WTC11 (cell line): ENCODE measurements at regions not wholly inside any gene's neighbourhood (a gene's known extent, or its start where the extent isn't known, plus 50 kb on each side); places are given as distances from the start of the nearest gene placed in this dataset.

ENCODE experiments used
- ATAC-seq: fragments of 200-7000 bp; cut with Tn5 transposase; 2 replicates; pipeline ENCODE4 v1.10.0; 2021; ENCODE audit warnings: mild to moderate bottlenecking, moderate library complexity
- CTCF ChIA-PET: fragments of 300-600 bp; sonication (Branson Sonifier 250); formaldehyde crosslinking; loops from one replicate; lab custom pipeline; 2021; ENCODE audit warnings: antibody characterized with exemption; lab: Charles Lee
- POLR2A ChIA-PET: fragments of 350-600 bp; sonication (Branson Sonifier 250); formaldehyde crosslinking; loops from one replicate; lab custom pipeline; 2021; ENCODE audit warnings: antibody characterized with exemption; lab: Charles Lee
- DNase-seq: peaks from one replicate; pipeline ENCODE4 v3.0.0; 2021; ENCODE audit warnings: low spot score
- H3K27ac Mint-ChIP-seq: 2 replicates; pipeline ENCODE4 v1.8.0; 2021; ENCODE audit warnings: mixed read lengths
- H3K27me3 Mint-ChIP-seq: 2 replicates; pipeline ENCODE4 v1.8.0; 2021; ENCODE audit warnings: low read depth, mild to moderate bottlenecking, moderate library complexity, mixed read lengths
- H3K36me3 Mint-ChIP-seq: 2 replicates; pipeline ENCODE4 v1.8.0; 2021; ENCODE audit warnings: mixed read lengths
- H3K4me1 Mint-ChIP-seq: 2 replicates; pipeline ENCODE4 v1.8.0; 2022; ENCODE audit warnings: mixed read lengths
- H3K4me3 Mint-ChIP-seq: 2 replicates; pipeline ENCODE4 v1.8.0; 2021; ENCODE audit warnings: mild to moderate bottlenecking, moderate library complexity, mixed read lengths
- H3K9me3 Mint-ChIP-seq: 2 replicates; pipeline ENCODE4 v1.8.0; 2021; ENCODE audit warnings: mixed read lengths
- CREB1 ChIP-seq: sonication (generic); formaldehyde crosslinking; IDR thresholded peaks from 2 replicates; pipeline ENCODE4 v1.8.0; 2023; ENCODE audit warnings: mild to moderate bottlenecking, missing genetic modification reagents
- ELF4 ChIP-seq: sonication (generic); formaldehyde crosslinking; IDR thresholded peaks from 2 replicates; pipeline ENCODE4 v1.8.1; 2022; ENCODE audit warnings: low read depth, mild to moderate bottlenecking, moderate library complexity, missing genetic modification reagents
- GABPB1 ChIP-seq: sonication (generic); formaldehyde crosslinking; IDR thresholded peaks from 2 replicates; pipeline ENCODE4 v1.8.1; 2023; ENCODE audit warnings: mild to moderate bottlenecking, missing genetic modification reagents
- GRHL2 ChIP-seq: fragments of 250-450 bp; sonication (Bioruptor Pico); IDR thresholded peaks from 2 replicates; pipeline ENCODE4 v1.8.0; 2022; ENCODE audit warnings: mild to moderate bottlenecking, moderate library complexity; ENCODE audit not compliant: insufficient replicate concordance, severe bottlenecking
- NR1H2 ChIP-seq: sonication (generic); formaldehyde crosslinking; IDR thresholded peaks from 2 replicates; pipeline ENCODE4 v1.9.0; 2021; ENCODE audit warnings: mild to moderate bottlenecking, moderate library complexity, missing genetic modification reagents
- RELA ChIP-seq: sonication (generic); formaldehyde crosslinking; IDR thresholded peaks from 2 replicates; pipeline ENCODE4 v1.8.1; 2022; ENCODE audit warnings: missing genetic modification reagents, mild to moderate bottlenecking, borderline replicate concordance
- SMAD3 ChIP-seq: sonication (generic); formaldehyde crosslinking; IDR thresholded peaks from 2 replicates; pipeline ENCODE4 v1.8.0; 2022; ENCODE audit warnings: missing genetic modification reagents, mild to moderate bottlenecking, borderline replicate concordance
- STAT6 ChIP-seq: sonication (generic); formaldehyde crosslinking; conservative IDR thresholded peaks from 2 replicates; pipeline ENCODE4 v1.8.1; 2023; ENCODE audit warnings: mild to moderate bottlenecking, low read depth, missing genetic modification reagents, moderate library complexity
- USF2 ChIP-seq: sonication (generic); formaldehyde crosslinking; IDR thresholded peaks from 2 replicates; pipeline ENCODE4 v1.8.1; 2023; ENCODE audit warnings: mild to moderate bottlenecking, missing genetic modification reagents, moderate library complexity
- ZBTB21 ChIP-seq: sonication (generic); formaldehyde crosslinking; IDR thresholded peaks from 2 replicates; pipeline ENCODE4 v1.8.1; 2023; ENCODE audit warnings: mild to moderate bottlenecking, missing genetic modification reagents, borderline replicate concordance
- ZNF121 ChIP-seq: sonication (generic); formaldehyde crosslinking; IDR thresholded peaks from 2 replicates; pipeline ENCODE4 v1.8.0; 2023; ENCODE audit warnings: missing genetic modification reagents
- ZNF232 ChIP-seq: sonication (generic); formaldehyde crosslinking; IDR thresholded peaks from 2 replicates; pipeline ENCODE4 v1.8.0; 2022; ENCODE audit warnings: mild to moderate bottlenecking, missing genetic modification reagents
- TF ChIP-seq, protein P1 (sequence below): fragments of 200-600 bp; IDR thresholded peaks from 2 replicates; pipeline ENCODE4 v1.8.0; 2022; ENCODE audit warnings: antibody characterized with exemption
- TF ChIP-seq, protein P2 (sequence below): sonication (generic); formaldehyde crosslinking; IDR thresholded peaks from 2 replicates; pipeline ENCODE4 v1.8.1; 2023; ENCODE audit warnings: mild to moderate bottlenecking, missing genetic modification reagents, borderline replicate concordance
- TF ChIP-seq, protein P3 (sequence below): sonication (generic); formaldehyde crosslinking; IDR thresholded peaks from 2 replicates; pipeline ENCODE4 v1.8.0; 2022; ENCODE audit warnings: mild to moderate bottlenecking, missing genetic modification reagents

DNA sequence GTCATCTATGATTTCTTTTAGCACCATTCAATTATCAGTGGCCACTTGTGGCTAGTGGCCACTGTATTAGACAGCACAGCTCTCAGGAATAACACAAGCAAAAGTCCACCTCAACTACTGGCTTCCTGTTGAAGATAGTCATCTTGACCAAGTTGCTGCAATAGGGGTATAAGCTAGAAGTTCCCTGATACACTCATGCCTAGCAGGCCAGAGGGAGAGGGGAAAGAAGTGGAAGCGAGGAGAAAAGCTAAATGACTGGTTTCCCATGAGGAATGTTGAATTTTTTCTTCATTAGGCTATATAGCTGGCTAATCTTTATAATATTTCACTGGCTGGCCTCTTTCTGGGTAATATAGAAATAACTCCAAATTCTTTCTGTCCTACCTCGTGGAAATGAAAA is 327.5 kb upstream of the MEOX2 start (continued):
- TF ChIP-seq STAT6 (CRISPR knock-in tag): no peak
- no peak for TF ChIP-seq ELF4 (CRISPR knock-in tag)
- TF ChIP-seq, protein P1, sequence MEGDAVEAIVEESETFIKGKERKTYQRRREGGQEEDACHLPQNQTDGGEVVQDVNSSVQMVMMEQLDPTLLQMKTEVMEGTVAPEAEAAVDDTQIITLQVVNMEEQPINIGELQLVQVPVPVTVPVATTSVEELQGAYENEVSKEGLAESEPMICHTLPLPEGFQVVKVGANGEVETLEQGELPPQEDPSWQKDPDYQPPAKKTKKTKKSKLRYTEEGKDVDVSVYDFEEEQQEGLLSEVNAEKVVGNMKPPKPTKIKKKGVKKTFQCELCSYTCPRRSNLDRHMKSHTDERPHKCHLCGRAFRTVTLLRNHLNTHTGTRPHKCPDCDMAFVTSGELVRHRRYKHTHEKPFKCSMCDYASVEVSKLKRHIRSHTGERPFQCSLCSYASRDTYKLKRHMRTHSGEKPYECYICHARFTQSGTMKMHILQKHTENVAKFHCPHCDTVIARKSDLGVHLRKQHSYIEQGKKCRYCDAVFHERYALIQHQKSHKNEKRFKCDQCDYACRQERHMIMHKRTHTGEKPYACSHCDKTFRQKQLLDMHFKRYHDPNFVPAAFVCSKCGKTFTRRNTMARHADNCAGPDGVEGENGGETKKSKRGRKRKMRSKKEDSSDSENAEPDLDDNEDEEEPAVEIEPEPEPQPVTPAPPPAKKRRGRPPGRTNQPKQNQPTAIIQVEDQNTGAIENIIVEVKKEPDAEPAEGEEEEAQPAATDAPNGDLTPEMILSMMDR: no peak

DNA sequence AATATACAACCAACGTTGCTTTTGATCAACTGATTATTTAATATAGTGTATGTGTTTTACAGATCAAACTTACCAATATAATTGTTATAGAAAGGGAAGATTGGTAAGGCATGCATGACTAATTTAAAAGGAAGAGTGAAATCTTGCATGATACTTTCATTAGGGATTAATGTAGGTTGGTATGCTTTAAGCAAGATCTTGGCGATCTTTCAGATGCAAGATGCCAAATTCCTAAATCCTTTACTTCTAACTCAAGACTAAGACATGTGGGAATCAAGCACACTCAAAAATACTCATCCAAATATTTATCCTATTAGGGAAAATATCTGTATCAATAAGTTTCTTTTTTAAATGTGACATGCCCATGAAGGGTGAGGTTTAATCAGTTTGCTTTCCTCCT is 321.4 kb upstream of the MEOX2 start:
- H3K4me3 Mint-ChIP-seq: no peak overlapping the region
- H3K36me3 Mint-ChIP-seq: no peaks in the 10 kb centered on the region
- CTCF ChIA-PET: no interaction called here
- no peaks in the 10 kb centered on the region for H3K4me1 Mint-ChIP-seq
- H3K27ac Mint-ChIP-seq: no peak overlapping the region
- TF ChIP-seq GRHL2 (no peak), USF2 (CRISPR knock-in tag) (no peak), GABPB1 (CRISPR knock-in tag) (no peak), ZNF232 (no peak), ZNF121 (CRISPR knock-in tag) (no peak), SMAD3 (CRISPR knock-in tag) (no peak), RELA (CRISPR knock-in tag) (no peak), NR1H2 (CRISPR knock-in tag) (no peak), CREB1 (CRISPR knock-in tag) (no peak), ZBTB21 (CRISPR knock-in tag) (no peak), STAT6 (CRISPR knock-in tag) (no peak)
- TF ChIP-seq, protein P2, sequence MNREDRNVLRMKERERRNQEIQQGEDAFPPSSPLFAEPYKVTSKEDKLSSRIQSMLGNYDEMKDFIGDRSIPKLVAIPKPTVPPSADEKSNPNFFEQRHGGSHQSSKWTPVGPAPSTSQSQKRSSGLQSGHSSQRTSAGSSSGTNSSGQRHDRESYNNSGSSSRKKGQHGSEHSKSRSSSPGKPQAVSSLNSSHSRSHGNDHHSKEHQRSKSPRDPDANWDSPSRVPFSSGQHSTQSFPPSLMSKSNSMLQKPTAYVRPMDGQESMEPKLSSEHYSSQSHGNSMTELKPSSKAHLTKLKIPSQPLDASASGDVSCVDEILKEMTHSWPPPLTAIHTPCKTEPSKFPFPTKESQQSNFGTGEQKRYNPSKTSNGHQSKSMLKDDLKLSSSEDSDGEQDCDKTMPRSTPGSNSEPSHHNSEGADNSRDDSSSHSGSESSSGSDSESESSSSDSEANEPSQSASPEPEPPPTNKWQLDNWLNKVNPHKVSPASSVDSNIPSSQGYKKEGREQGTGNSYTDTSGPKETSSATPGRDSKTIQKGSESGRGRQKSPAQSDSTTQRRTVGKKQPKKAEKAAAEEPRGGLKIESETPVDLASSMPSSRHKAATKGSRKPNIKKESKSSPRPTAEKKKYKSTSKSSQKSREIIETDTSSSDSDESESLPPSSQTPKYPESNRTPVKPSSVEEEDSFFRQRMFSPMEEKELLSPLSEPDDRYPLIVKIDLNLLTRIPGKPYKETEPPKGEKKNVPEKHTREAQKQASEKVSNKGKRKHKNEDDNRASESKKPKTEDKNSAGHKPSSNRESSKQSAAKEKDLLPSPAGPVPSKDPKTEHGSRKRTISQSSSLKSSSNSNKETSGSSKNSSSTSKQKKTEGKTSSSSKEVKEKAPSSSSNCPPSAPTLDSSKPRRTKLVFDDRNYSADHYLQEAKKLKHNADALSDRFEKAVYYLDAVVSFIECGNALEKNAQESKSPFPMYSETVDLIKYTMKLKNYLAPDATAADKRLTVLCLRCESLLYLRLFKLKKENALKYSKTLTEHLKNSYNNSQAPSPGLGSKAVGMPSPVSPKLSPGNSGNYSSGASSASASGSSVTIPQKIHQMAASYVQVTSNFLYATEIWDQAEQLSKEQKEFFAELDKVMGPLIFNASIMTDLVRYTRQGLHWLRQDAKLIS (CRISPR knock-in tag): no peak
- TF ChIP-seq, protein P3, sequence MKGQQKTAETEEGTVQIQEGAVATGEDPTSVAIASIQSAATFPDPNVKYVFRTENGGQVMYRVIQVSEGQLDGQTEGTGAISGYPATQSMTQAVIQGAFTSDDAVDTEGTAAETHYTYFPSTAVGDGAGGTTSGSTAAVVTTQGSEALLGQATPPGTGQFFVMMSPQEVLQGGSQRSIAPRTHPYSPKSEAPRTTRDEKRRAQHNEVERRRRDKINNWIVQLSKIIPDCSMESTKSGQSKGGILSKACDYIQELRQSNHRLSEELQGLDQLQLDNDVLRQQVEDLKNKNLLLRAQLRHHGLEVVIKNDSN (CRISPR knock-in tag): no peak
- no peak for ATAC-seq
- DNase-seq: no peak
- POLR2A ChIA-PET: no interaction called here
- peaks cover 4% of the 10 kb centered on the region; the same call in 1 of the 2 replicates for H3K9me3 Mint-ChIP-seq
- H3K27me3 Mint-ChIP-seq: no peaks in the 10 kb centered on the region
